ENCODE measurements at regions not wholly inside any gene's neighbourhood (a gene's known extent, or its start where the extent isn't known, plus 50 kb on each side); places are given as distances from the start of the nearest gene placed in this dataset.
A peak's percentile ranks its signal among the peaks of the same experiment; 100 is the strongest.

DNA sequence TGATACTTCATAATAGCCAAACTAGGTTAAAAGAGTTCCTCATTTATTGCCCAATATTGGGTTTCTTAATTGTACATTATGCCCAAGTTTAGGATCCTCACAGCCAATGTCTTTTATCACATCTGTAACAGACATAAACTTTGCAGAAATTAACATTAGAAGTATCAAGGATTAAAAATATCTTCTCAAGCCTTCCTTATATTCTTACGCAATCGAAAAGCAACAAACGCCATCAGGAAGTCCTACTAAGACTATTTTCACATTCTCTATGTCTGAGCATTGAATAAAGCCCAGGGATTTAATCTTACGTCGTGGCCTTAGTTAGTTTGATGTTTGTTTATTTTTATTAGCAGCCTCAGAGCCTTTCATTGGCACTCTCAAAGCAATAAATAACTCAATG lies 1660.4 kb upstream of the MIR17HG start:
- no peak overlapping the region for H3K27ac ChIP-seq (ENCODE audit: low read length)
- H3K4me3 ChIP-seq (ENCODE audit: low read length) = no peak overlapping the region
- no peaks in the 10 kb centered on the region for H4K20me1 ChIP-seq (ENCODE audit: insufficient read depth, low read length)
- no peak overlapping the region for H3K4me2 ChIP-seq (ENCODE audit: low read length)
- H3K9me3 ChIP-seq (ENCODE audit: insufficient read depth, low read length) = no peaks in the 10 kb centered on the region
- no peaks in the 10 kb centered on the region for H3K27me3 ChIP-seq (ENCODE audit: low read depth, low read length)
- no peaks in the 10 kb centered on the region for H3K79me2 ChIP-seq (ENCODE audit: low read length)
- H3K9ac ChIP-seq (ENCODE audit: low read length) = no peak overlapping the region
- no peak for TF ChIP-seq EZH2phosphoT487 (IDR thresholded peaks at IDR 0.05; ENCODE audit: low read depth)
- TF ChIP-seq, protein P1, sequence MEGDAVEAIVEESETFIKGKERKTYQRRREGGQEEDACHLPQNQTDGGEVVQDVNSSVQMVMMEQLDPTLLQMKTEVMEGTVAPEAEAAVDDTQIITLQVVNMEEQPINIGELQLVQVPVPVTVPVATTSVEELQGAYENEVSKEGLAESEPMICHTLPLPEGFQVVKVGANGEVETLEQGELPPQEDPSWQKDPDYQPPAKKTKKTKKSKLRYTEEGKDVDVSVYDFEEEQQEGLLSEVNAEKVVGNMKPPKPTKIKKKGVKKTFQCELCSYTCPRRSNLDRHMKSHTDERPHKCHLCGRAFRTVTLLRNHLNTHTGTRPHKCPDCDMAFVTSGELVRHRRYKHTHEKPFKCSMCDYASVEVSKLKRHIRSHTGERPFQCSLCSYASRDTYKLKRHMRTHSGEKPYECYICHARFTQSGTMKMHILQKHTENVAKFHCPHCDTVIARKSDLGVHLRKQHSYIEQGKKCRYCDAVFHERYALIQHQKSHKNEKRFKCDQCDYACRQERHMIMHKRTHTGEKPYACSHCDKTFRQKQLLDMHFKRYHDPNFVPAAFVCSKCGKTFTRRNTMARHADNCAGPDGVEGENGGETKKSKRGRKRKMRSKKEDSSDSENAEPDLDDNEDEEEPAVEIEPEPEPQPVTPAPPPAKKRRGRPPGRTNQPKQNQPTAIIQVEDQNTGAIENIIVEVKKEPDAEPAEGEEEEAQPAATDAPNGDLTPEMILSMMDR (IDR thresholded peaks at IDR 0.05; ENCODE audit: low read depth, low read length) = no peak
- H2AFZ ChIP-seq (ENCODE audit: low read depth, low read length) = no peak overlapping the region
- no peaks in the 10 kb centered on the region for H3K4me1 ChIP-seq (ENCODE audit: low read length)
- H3K36me3 ChIP-seq (replicated peaks; ENCODE audit: low read depth, low read length) = no peaks in the 10 kb centered on the region

DNA sequence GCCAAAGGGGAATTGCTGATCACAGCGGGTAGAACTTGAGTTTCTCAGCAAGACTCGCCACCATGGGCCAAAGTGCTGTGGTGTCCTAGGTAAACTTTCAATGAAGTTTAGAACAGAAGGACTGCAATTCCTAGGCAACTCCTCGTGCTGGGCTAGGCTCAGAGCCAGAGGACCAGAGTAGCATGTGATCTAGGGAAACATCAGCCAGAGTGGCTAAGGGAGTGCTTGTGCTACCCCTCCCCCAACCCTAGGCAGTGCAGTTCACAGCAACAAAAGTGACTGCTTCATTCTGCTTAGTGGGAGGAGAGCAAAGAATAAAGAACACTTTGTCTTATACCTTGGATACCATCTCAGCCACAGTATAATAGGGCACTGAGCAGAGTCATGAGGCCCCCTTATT lies 1658.6 kb upstream of the MIR17HG start:
- H3K4me2 ChIP-seq (ENCODE audit: low read length) = no peak overlapping the region
- H3K4me1 ChIP-seq (ENCODE audit: low read length) = no peaks in the 10 kb centered on the region
- H3K9me3 ChIP-seq (ENCODE audit: insufficient read depth, low read length) = no peaks in the 10 kb centered on the region
- no peak overlapping the region for H3K27ac ChIP-seq (ENCODE audit: low read length)
- no peaks in the 10 kb centered on the region for H3K36me3 ChIP-seq (replicated peaks; ENCODE audit: low read depth, low read length)
- no peak overlapping the region for H3K9ac ChIP-seq (ENCODE audit: low read length)
- no peak overlapping the region for H3K4me3 ChIP-seq (ENCODE audit: low read length)
- TF ChIP-seq, protein P1 (IDR thresholded peaks at IDR 0.05; ENCODE audit: low read depth, low read length) = no peak
- no peak for TF ChIP-seq EZH2phosphoT487 (IDR thresholded peaks at IDR 0.05; ENCODE audit: low read depth)
- H3K79me2 ChIP-seq (ENCODE audit: low read length) = no peaks in the 10 kb centered on the region
- no peaks in the 10 kb centered on the region for H3K27me3 ChIP-seq (ENCODE audit: low read depth, low read length)
- peak overlapping the region; percentile 16 for H2AFZ ChIP-seq (ENCODE audit: low read depth, low read length)
- H4K20me1 ChIP-seq (ENCODE audit: insufficient read depth, low read length) = no peaks in the 10 kb centered on the region

DNA sequence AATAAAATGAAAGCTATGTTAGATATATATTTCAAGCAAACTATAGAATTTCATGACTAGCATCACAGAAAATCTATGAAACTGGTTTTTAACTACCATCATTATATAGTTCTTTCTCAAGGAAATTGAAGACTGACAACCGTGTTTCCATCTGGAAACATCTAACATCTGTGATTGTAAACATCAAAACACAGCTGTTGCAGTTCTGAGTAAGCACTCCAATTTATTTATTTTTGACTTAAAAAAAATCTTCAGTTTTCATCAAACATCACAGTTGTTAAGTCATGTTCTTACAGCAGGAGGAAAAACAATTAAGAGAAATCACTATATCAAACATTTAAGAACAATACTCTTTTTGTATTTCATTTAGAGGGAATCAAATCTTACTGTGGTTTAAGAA lies 1653.0 kb upstream of the MIR17HG start:
- Histone ChIP-seq H3K9ac (ENCODE audit: low read length) (no peak overlapping the region), H3K36me3 (replicated peaks; ENCODE audit: low read depth, low read length) (no peaks in the 10 kb centered on the region), H4K20me1 (ENCODE audit: insufficient read depth, low read length) (no peaks in the 10 kb centered on the region), H3K4me1 (ENCODE audit: low read length) (peaks cover 3% of the 10 kb centered on the region; the same call in 1 of the 2 replicates), H3K9me3 (ENCODE audit: insufficient read depth, low read length) (no peaks in the 10 kb centered on the region), H3K27me3 (ENCODE audit: low read depth, low read length) (no peaks in the 10 kb centered on the region), H3K79me2 (ENCODE audit: low read length) (no peaks in the 10 kb centered on the region), H2AFZ (ENCODE audit: low read depth, low read length) (no peak overlapping the region), H3K4me3 (ENCODE audit: low read length) (no peak overlapping the region), H3K27ac (ENCODE audit: low read length) (no peak overlapping the region), H3K4me2 (ENCODE audit: low read length) (no peak overlapping the region)
- TF ChIP-seq, protein P1 (IDR thresholded peaks at IDR 0.05; ENCODE audit: low read depth, low read length) = no peak
- no peak for TF ChIP-seq EZH2phosphoT487 (IDR thresholded peaks at IDR 0.05; ENCODE audit: low read depth)

DNA sequence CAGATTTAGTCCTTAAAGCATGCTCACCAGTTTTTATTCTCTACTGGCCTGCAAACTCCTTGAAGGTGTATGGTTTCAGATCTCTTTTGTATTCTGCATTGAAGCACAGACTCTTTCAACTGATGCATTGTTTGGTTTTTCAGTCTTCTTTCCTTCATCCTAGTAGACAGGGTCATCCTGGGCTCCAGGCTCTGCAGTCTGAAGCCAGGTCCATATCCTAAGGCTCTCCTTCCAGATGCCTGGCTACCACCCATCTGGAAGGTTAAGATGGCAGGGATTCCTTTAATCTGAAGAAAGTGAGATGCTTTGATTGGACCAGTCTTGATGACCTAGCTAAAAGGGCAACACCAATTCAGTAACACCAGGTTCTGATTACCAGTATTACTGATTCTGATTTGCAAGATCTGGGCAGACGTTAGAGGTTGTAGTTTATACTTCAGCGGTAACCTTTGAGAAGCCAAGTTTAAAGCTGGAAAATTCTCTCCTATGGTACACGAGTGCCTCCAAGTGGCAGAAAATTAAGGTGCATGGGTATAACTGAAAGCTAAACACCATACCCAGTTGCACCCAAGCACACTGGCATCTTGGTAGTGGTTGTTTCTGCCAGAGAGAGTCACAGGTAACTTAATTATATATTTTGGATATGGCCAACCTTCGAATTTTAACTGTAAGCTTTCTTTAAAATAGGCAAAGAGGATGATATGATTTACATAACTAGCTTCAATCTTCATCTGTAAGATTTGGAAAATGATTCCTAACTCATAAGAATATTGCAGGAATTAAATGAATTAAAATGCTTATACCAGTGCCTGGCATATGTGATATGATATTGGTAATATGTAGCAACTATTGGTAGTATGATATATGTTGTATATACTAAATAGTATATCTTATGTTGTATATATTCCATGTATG lies 1651.9 kb upstream of the MIR17HG start:
- Histone ChIP-seq H3K9me3 (ENCODE audit: insufficient read depth, low read length) (no peaks in the 10 kb centered on the region), H2AFZ (ENCODE audit: low read depth, low read length) (peak overlapping the region; percentile 49; the same call in 1 of the 2 replicates), H3K27ac (ENCODE audit: low read length) (no peak overlapping the region)

More for the DNA sequence above, 1651.9 kb upstream of the MIR17HG start:
- H3K79me2 ChIP-seq (ENCODE audit: low read length) = no peaks in the 10 kb centered on the region
- TF ChIP-seq, protein P1 (IDR thresholded peaks at IDR 0.05; ENCODE audit: low read depth, low read length) = peak; percentile 94
- TF ChIP-seq EZH2phosphoT487 (IDR thresholded peaks at IDR 0.05; ENCODE audit: low read depth) = no peak
- H3K4me1 ChIP-seq (ENCODE audit: low read length) = peaks cover 3% of the 10 kb centered on the region; the same call in 1 of the 2 replicates
- H3K36me3 ChIP-seq (replicated peaks; ENCODE audit: low read depth, low read length) = no peaks in the 10 kb centered on the region
- H3K27me3 ChIP-seq (ENCODE audit: low read depth, low read length) = no peaks in the 10 kb centered on the region
- no peak overlapping the region for H3K9ac ChIP-seq (ENCODE audit: low read length)
- H4K20me1 ChIP-seq (ENCODE audit: insufficient read depth, low read length) = no peaks in the 10 kb centered on the region
- H3K4me3 ChIP-seq (ENCODE audit: low read length) = no peak overlapping the region
- peak overlapping the region; percentile 9; the same call in 1 of the 2 replicates for H3K4me2 ChIP-seq (ENCODE audit: low read length)

Data from OCI-LY3 (cell line).